Fibroblast of lung (primary cell): ENCODE measurements at regions not wholly inside any gene's neighbourhood (a gene's known extent, or its start where the extent isn't known, plus 50 kb on each side); places are given as distances from the start of the nearest gene placed in this dataset.
"Not testable (repeated sequence)": the region's sequence is repeated elsewhere in the genome, so short reads cannot be mapped to it uniquely, and the experiment has no call there.

Experiments
- EZH2 ChIP-seq: IDR thresholded peaks from 2 replicates; pipeline ENCODE4 v1.5.1; 2012; ENCODE audit warnings: low read length, control low read depth, mild to moderate bottlenecking; ENCODE audit errors: missing control alignments
- TF ChIP-seq, protein P1 (sequence below), 2 donors: IDR thresholded peaks in 1 of 2; conservative IDR thresholded peaks in 1 of 2; 1 replicate in 1 of 2; 2 replicates in 1 of 2; pipeline ENCODE4 v1.5.1; 2011 to 2012; ENCODE audit warnings: low read length in 2 of 2, control low read depth in 1 of 2, inconsistent platforms in 1 of 2, low read depth in 1 of 2, mild to moderate bottlenecking in 1 of 2

DNA sequence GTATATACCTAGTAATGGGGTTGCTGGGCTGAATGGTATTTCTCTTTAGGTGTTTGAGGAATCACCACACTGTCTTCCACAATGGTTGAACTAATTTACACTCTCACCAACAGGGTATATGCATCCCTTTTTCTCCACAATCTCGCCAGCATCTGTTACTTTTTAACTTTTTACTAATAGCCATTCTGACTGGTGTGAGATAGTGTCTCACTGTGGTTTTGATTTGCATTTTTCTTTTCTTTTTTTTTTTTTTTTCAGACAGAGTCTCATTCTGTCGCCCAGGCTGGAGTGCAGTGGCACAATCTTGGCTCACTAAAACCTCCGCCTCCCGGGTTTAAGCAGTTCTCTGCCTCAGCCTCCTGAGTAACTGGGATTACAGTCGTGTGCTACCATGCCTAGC, 134.7 kb upstream of the PGRMC2 start:
- TF ChIP-seq, protein P1, sequence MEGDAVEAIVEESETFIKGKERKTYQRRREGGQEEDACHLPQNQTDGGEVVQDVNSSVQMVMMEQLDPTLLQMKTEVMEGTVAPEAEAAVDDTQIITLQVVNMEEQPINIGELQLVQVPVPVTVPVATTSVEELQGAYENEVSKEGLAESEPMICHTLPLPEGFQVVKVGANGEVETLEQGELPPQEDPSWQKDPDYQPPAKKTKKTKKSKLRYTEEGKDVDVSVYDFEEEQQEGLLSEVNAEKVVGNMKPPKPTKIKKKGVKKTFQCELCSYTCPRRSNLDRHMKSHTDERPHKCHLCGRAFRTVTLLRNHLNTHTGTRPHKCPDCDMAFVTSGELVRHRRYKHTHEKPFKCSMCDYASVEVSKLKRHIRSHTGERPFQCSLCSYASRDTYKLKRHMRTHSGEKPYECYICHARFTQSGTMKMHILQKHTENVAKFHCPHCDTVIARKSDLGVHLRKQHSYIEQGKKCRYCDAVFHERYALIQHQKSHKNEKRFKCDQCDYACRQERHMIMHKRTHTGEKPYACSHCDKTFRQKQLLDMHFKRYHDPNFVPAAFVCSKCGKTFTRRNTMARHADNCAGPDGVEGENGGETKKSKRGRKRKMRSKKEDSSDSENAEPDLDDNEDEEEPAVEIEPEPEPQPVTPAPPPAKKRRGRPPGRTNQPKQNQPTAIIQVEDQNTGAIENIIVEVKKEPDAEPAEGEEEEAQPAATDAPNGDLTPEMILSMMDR (conservative IDR thresholded peaks at IDR 0.05 in 1 of 2, IDR thresholded peaks at IDR 0.05 in 1 of 2; ENCODE audit: low read depth in 1 of 2, low read length in 2 of 2) = not testable (repeated sequence)
- not testable (repeated sequence) for TF ChIP-seq EZH2
